ENCODE measurements at regions not wholly inside any gene's neighbourhood (a gene's known extent, or its start where the extent isn't known, plus 50 kb on each side); places are given as distances from the start of the nearest gene placed in this dataset.

DNA sequence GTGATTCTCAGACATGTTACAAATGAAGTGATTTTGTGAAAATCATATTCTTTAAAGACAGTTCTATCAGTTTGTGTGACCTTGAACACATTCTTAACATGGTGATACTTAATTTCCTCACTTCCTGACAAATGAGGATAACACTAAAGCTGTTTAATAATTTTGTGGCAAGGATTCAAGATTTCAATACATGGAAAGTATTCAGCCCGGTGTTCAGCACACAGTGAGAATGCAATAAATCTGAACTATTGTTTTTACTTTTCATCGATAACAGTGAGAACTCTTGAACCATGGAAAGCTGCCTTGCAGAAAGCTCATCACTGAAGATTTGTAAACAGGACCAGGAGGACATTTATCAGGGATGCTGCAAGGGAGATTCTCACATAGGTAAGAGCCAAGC lies 57.1 kb upstream of the C5orf46 start:
- no peaks in the 10 kb centered on the region for H4K20me1 ChIP-seq (ENCODE audit: insufficient read depth, poor library complexity, severe bottlenecking)
- H3K9me2 ChIP-seq (replicated peaks; ENCODE audit: insufficient read depth): no peaks in the 10 kb centered on the region
- H3K27me3 ChIP-seq: no peaks in the 10 kb centered on the region
- no peak overlapping the region for H3K4me3 ChIP-seq
- H2AFZ ChIP-seq: no peak overlapping the region
- H3K27ac ChIP-seq: peak overlapping the region; percentile 85
- WGBS (ENCODE audit: low lambda C conversion rate, missing lambda C conversion rate): 96% methylated on average over 2 of the region's 2 CpGs
- no peak overlapping the region for H3K4me2 ChIP-seq
- no peak for DNase-seq (ENCODE audit: low spot score)
- TF ChIP-seq EZH2phosphoT487 (IDR thresholded peaks at IDR 0.05; ENCODE audit: low read depth, severe bottlenecking, unreplicated experiment) (no peak), EZH2 (IDR thresholded peaks at IDR 0.05; ENCODE audit: borderline replicate concordance) (no peak)
- TF ChIP-seq, protein P1, sequence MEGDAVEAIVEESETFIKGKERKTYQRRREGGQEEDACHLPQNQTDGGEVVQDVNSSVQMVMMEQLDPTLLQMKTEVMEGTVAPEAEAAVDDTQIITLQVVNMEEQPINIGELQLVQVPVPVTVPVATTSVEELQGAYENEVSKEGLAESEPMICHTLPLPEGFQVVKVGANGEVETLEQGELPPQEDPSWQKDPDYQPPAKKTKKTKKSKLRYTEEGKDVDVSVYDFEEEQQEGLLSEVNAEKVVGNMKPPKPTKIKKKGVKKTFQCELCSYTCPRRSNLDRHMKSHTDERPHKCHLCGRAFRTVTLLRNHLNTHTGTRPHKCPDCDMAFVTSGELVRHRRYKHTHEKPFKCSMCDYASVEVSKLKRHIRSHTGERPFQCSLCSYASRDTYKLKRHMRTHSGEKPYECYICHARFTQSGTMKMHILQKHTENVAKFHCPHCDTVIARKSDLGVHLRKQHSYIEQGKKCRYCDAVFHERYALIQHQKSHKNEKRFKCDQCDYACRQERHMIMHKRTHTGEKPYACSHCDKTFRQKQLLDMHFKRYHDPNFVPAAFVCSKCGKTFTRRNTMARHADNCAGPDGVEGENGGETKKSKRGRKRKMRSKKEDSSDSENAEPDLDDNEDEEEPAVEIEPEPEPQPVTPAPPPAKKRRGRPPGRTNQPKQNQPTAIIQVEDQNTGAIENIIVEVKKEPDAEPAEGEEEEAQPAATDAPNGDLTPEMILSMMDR (IDR thresholded peaks at IDR 0.05; ENCODE audit: poor library complexity): no peak
- H3K4me1 ChIP-seq (ENCODE audit: insufficient read depth): no peaks in the 10 kb centered on the region
- H3K36me3 ChIP-seq (replicated peaks; ENCODE audit: insufficient read depth, low read depth): no peaks in the 10 kb centered on the region
- no peaks in the 10 kb centered on the region for H3K9me3 ChIP-seq (ENCODE audit: low read depth)
- H3K79me2 ChIP-seq: no peaks in the 10 kb centered on the region

DNA sequence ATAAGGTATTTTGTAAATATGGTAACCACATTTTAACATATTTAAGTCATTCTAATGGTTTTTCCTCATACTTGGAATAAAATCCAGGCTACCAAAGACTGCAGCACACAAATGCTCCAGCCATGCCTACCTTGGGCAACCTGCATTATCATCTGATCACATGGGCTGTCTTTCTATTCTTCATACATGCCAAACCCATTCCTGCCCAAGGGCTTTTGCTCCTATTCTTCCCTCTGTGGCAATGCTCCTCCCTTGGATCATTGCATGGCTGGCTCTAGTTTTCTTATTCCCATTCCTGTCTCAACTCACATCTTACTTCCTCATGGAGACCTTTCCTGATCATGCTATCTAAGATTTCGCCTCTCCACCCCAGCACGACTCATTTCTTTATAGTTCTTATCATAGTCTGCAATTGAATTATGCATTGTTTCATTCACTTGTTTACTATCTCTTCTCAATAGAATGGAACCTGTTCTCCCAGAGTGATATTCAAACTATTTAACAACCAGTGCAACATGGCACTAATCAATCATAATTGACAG lies 54.9 kb upstream of the C5orf46 start:
- Histone ChIP-seq H3K79me2 (no peaks in the 10 kb centered on the region), H2AFZ (no peak overlapping the region), H3K4me3 (no peak overlapping the region), H3K36me3 (replicated peaks; ENCODE audit: insufficient read depth, low read depth) (no peaks in the 10 kb centered on the region), H3K27ac (no peak overlapping the region), H3K4me2 (no peak overlapping the region), H3K9me3 (ENCODE audit: low read depth) (no peaks in the 10 kb centered on the region), H3K4me1 (ENCODE audit: insufficient read depth) (no peaks in the 10 kb centered on the region), H3K9me2 (replicated peaks; ENCODE audit: insufficient read depth) (no peaks in the 10 kb centered on the region), H4K20me1 (ENCODE audit: insufficient read depth, poor library complexity, severe bottlenecking) (no peaks in the 10 kb centered on the region), H3K27me3 (no peaks in the 10 kb centered on the region)
- WGBS (ENCODE audit: low lambda C conversion rate, missing lambda C conversion rate): 82% methylated on average over 2 of the region's 2 CpGs
- no peak for DNase-seq (ENCODE audit: low spot score)
- TF ChIP-seq EZH2 (IDR thresholded peaks at IDR 0.05; ENCODE audit: borderline replicate concordance) (no peak), EZH2phosphoT487 (IDR thresholded peaks at IDR 0.05; ENCODE audit: low read depth, severe bottlenecking, unreplicated experiment) (no peak)
- TF ChIP-seq, protein P1 (IDR thresholded peaks at IDR 0.05; ENCODE audit: poor library complexity): no peak

DNA sequence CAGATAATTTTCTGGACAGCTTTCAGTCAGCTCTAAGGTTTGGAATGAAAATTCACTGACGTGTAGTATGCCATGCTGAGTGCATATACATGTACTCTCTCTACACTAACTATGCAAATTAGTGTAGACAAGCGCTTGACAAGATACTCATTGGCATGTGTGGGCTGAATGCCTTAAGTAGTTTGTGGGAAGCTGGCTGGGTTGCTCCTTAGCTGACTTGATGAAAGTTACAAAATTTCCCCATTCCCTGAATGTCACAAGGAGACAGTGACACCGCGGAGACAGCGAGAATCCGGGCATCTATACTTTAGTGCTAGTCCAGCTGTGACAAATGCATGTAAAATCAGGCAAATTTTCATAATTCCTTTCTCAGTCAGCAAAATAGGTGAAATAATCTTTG lies 51.6 kb upstream of the C5orf46 start:
- Histone ChIP-seq H3K79me2 (no peaks in the 10 kb centered on the region), H3K9me2 (replicated peaks; ENCODE audit: insufficient read depth) (no peaks in the 10 kb centered on the region), H3K4me1 (ENCODE audit: insufficient read depth) (no peaks in the 10 kb centered on the region), H3K27me3 (no peaks in the 10 kb centered on the region), H3K27ac (no peak overlapping the region), H3K4me2 (no peak overlapping the region), H4K20me1 (ENCODE audit: insufficient read depth, poor library complexity, severe bottlenecking) (no peaks in the 10 kb centered on the region), H3K36me3 (replicated peaks; ENCODE audit: insufficient read depth, low read depth) (no peaks in the 10 kb centered on the region), H2AFZ (no peak overlapping the region), H3K9me3 (ENCODE audit: low read depth) (no peaks in the 10 kb centered on the region), H3K4me3 (no peak overlapping the region)
- TF ChIP-seq EZH2phosphoT487 (IDR thresholded peaks at IDR 0.05; ENCODE audit: low read depth, severe bottlenecking, unreplicated experiment) (no peak), EZH2 (IDR thresholded peaks at IDR 0.05; ENCODE audit: borderline replicate concordance) (no peak)
- TF ChIP-seq, protein P1 (IDR thresholded peaks at IDR 0.05; ENCODE audit: poor library complexity): no peak
- DNase-seq (ENCODE audit: low spot score): no peak
- WGBS (ENCODE audit: low lambda C conversion rate, missing lambda C conversion rate): 96% methylated on average over 6 of the region's 6 CpGs

DNA sequence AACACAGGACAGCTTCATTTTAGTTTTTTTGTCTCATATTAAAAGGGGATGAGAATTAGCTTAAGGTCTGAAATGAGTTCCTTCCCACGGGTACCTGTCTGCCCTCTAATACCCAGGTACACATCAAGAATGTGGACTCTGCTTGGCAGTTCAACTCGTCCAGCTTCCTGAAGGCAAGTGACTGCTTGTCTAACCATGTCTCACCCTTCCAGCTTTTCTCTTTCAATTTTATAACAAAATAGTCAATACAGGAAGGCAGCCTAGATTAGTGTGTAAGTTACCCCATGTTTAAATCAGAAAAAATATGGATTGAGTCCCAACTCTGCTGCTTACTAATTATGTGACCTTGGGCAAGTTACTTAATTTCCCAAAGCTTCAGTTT lies 50.5 kb upstream of the C5orf46 start:
- no peaks in the 10 kb centered on the region for H3K4me1 ChIP-seq (ENCODE audit: insufficient read depth)
- no peaks in the 10 kb centered on the region for H3K79me2 ChIP-seq
- no peaks in the 10 kb centered on the region for H3K36me3 ChIP-seq (replicated peaks; ENCODE audit: insufficient read depth, low read depth)
- H3K9me3 ChIP-seq (ENCODE audit: low read depth): no peaks in the 10 kb centered on the region
- no peak overlapping the region for H2AFZ ChIP-seq
- no peaks in the 10 kb centered on the region for H3K27me3 ChIP-seq
- no peaks in the 10 kb centered on the region for H3K9me2 ChIP-seq (replicated peaks; ENCODE audit: insufficient read depth)
- 81% methylated on average over 2 of the region's 2 CpGs for WGBS (ENCODE audit: low lambda C conversion rate, missing lambda C conversion rate)
- H4K20me1 ChIP-seq (ENCODE audit: insufficient read depth, poor library complexity, severe bottlenecking): no peaks in the 10 kb centered on the region
- no peak overlapping the region for H3K4me3 ChIP-seq
- H3K4me2 ChIP-seq: no peak overlapping the region
- DNase-seq (ENCODE audit: low spot score): no peak
- no peak for TF ChIP-seq EZH2 (IDR thresholded peaks at IDR 0.05; ENCODE audit: borderline replicate concordance)
- TF ChIP-seq EZH2phosphoT487 (IDR thresholded peaks at IDR 0.05; ENCODE audit: low read depth, severe bottlenecking, unreplicated experiment): no peak
- TF ChIP-seq, protein P1 (IDR thresholded peaks at IDR 0.05; ENCODE audit: poor library complexity): no peak
- H3K27ac ChIP-seq: no peak overlapping the region

Data from hepatocyte (in vitro differentiated cells).